GM12892 (cell line): ENCODE measurements at regions not wholly inside any gene's neighbourhood (a gene's known extent, or its start where the extent isn't known, plus 50 kb on each side); places are given as distances from the start of the nearest gene placed in this dataset.

ENCODE experiments used
- POLR2A ChIP-seq: IDR thresholded peaks from 2 replicates; pipeline ENCODE4 v1.6.1; 2011; ENCODE audit warnings: low read depth, low read length, control low read depth
- POLR2AphosphoS5 ChIP-seq: IDR thresholded peaks from 2 replicates; pipeline ENCODE4 v1.6.1; 2011; ENCODE audit warnings: low read depth, low read length, control low read depth
- TAF1 ChIP-seq: IDR thresholded peaks from 2 replicates; pipeline ENCODE4 v1.6.1; 2011; ENCODE audit warnings: low read depth, mild to moderate bottlenecking, control low read depth, low read length, borderline replicate concordance

DNA sequence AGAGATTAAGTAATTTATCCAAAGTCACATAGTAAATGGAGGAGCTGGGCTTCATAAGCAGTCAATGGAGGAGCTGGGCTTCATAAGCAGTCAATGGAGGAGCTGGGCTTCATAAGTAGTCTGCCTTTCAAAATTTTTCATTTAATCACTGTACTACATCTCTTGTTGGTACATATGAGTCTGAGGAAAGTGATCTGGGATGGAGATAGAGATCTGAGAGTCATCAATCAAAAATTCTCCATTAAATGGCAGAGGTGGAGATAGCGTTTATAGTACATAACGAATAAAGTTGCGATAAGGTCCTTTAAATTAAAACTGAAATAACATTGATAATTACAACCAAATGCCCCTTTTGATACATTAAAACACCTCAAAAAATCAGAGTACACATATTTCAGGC, 189.3 kb downstream of the KLF5 start:
- TF ChIP-seq POLR2A (no peak), POLR2AphosphoS5 (no peak), TAF1 (no peak)
